ENCODE measurements at regions not wholly inside any gene's neighbourhood (a gene's known extent, or its start where the extent isn't known, plus 50 kb on each side); places are given as distances from the start of the nearest gene placed in this dataset.
"Not testable (repeated sequence)": the region's sequence is repeated elsewhere in the genome, so short reads cannot be mapped to it uniquely, and the experiment has no call there.

- H3K27me3 Mint-ChIP-seq = peaks cover 6% of the 10 kb centered on the region
- no peak overlapping the region for H3K27ac Mint-ChIP-seq
- H3K36me3 Mint-ChIP-seq = no peaks in the 10 kb centered on the region
- H3K4me1 Mint-ChIP-seq (ENCODE audit: low read depth) = no peaks in the 10 kb centered on the region
- no peaks in the 10 kb centered on the region for H3K9me3 Mint-ChIP-seq (ENCODE audit: low read depth)
- H3K4me3 Mint-ChIP-seq = no peak overlapping the region
These were observed 281.9 kb upstream of the IRX4 start for GRCh38 chr5:2164586-2164985.

DNA sequence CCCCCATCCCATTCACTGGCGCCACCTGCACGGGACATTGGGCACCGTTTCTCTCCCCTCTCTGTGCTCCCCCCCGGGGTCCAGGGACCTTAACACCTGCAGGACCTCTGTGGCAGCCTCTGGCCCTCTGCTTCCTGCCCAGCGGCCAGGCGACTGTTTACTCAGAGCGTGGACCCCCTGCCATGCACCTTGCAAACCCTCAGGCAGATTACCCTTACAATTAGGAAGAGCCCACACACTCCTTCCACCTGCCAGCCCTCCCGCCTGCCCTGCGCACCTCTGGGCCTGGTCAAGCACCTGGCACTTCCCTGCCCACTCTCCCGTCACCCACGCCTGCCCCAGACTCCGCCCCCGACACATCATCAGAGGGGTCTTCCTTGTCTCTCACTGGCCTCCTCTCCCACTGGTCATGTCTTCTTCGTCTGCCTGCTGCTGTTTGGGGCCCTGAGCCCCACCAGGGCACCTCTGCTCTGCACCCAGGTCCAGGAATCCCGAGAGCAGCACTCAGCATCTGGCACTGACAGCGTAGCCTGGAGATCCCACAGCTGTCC lies 281.3 kb upstream of the IRX4 start:
- no peaks in the 10 kb centered on the region for H3K36me3 Mint-ChIP-seq
- no peak overlapping the region for H3K27ac Mint-ChIP-seq
- peaks cover 6% of the 10 kb centered on the region for H3K27me3 Mint-ChIP-seq
- H3K4me3 Mint-ChIP-seq = no peak overlapping the region
- no peaks in the 10 kb centered on the region for H3K9me3 Mint-ChIP-seq (ENCODE audit: low read depth)
- no peaks in the 10 kb centered on the region for H3K4me1 Mint-ChIP-seq (ENCODE audit: low read depth)

GRCh38 chr5:2163060-2163856 lies 280.5 kb upstream of the IRX4 start:
- peaks cover 6% of the 10 kb centered on the region for H3K27me3 Mint-ChIP-seq
- no peak overlapping the region for H3K4me3 Mint-ChIP-seq
- H3K36me3 Mint-ChIP-seq = no peaks in the 10 kb centered on the region
- H3K4me1 Mint-ChIP-seq (ENCODE audit: low read depth) = no peaks in the 10 kb centered on the region
- H3K9me3 Mint-ChIP-seq (ENCODE audit: low read depth) = no peaks in the 10 kb centered on the region
- no peak overlapping the region for H3K27ac Mint-ChIP-seq

GRCh38 chr5:2160811-2161210 lies 278.1 kb upstream of the IRX4 start:
- Mint-ChIP-seq H3K27ac (no peak overlapping the region), H3K36me3 (no peaks in the 10 kb centered on the region), H3K4me3 (no peak overlapping the region), H3K4me1 (ENCODE audit: low read depth) (no peaks in the 10 kb centered on the region), H3K27me3 (peaks cover 7% of the 10 kb centered on the region), H3K9me3 (ENCODE audit: low read depth) (no peaks in the 10 kb centered on the region)

DNA sequence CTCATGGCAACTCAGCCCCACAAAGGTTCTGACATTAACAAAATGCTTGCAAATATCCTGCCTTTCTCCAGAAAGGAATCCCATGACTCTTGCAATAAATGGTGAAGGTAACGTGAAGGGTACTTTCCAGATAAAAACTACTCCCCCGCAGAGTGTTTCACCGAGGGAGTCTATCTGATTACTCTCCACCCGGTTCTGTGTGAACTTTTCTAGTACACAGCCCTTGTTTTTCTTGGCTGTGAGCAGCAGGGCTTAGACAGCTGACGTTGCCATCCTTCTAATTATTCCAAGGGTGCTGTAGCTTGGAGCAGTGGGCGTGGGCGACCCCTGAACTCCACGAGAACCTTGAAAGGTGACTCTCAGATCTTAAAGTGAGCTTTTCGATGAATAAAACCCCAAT lies 276.0 kb upstream of the IRX4 start:
- no peaks in the 10 kb centered on the region for H3K4me1 Mint-ChIP-seq (ENCODE audit: low read depth)
- H3K27me3 Mint-ChIP-seq = peaks cover 5% of the 10 kb centered on the region
- H3K4me3 Mint-ChIP-seq = no peak overlapping the region
- no peak overlapping the region for H3K27ac Mint-ChIP-seq
- H3K36me3 Mint-ChIP-seq = no peaks in the 10 kb centered on the region
- H3K9me3 Mint-ChIP-seq (ENCODE audit: low read depth) = no peaks in the 10 kb centered on the region

DNA sequence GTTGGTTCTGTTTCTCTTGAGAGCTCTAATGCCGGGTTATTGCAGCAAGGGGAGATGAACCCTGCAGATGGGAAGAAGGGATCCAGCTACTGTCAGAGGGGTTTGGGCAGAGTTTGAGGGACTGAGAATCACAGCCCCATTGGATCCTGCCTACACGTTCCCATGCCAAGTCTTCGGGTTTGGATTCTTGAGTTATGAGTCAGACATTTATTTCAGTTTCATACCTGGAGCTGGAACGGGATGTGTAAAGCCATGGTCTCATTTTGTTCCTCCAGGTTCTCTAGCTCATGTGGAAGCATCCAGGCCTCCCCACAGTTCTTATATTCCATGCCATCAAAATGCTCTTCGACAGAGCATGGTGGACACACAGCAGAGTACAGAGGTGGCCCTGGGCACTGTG lies 275.4 kb upstream of the IRX4 start:
- H3K27ac Mint-ChIP-seq = no peak overlapping the region
- no peaks in the 10 kb centered on the region for H3K36me3 Mint-ChIP-seq
- H3K27me3 Mint-ChIP-seq = peaks cover 5% of the 10 kb centered on the region
- no peaks in the 10 kb centered on the region for H3K9me3 Mint-ChIP-seq (ENCODE audit: low read depth)
- no peaks in the 10 kb centered on the region for H3K4me1 Mint-ChIP-seq (ENCODE audit: low read depth)
- no peak overlapping the region for H3K4me3 Mint-ChIP-seq

- H3K27me3 Mint-ChIP-seq = peaks cover 2% of the 10 kb centered on the region
- no peaks in the 10 kb centered on the region for H3K36me3 Mint-ChIP-seq
- no peaks in the 10 kb centered on the region for H3K9me3 Mint-ChIP-seq (ENCODE audit: low read depth)
- no peak overlapping the region for H3K27ac Mint-ChIP-seq
- no peaks in the 10 kb centered on the region for H3K4me1 Mint-ChIP-seq (ENCODE audit: low read depth)
- no peak overlapping the region for H3K4me3 Mint-ChIP-seq
These were observed 274.6 kb upstream of the IRX4 start for GRCh38 chr5:2157372-2157771.

DNA sequence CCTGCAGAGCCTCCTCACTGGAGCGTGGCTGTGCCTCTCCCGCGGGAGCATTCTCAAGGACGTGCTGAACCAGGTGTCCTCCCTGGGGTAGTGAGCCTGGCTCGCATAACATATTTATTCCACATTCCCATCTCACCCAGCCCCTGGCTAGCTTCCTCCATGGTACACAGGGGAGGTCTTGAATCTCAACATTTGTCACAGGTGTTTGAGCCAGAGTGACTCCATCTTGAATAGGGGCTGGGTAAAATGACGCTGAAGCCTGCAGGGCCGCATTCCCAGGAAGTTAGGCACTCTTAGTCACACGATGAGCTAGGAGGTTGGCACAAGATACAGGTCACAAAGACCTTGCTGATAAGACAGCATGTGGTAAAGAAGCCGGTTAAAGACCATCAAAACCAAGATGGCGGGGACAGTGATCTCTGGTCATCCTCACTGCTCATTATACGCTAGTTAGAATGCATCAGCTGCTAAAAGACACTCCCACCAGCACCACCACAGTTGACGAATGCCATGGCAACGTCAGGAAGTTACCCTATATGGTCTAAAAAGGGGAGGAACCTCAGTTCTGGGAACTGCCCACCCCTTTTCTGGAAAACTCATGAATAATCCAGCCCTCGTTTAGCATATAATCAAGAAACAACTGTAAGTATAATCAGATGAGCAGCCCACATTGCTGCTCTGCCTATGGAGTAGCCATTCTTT lies 273.8 kb upstream of the IRX4 start:
- Mint-ChIP-seq H3K9me3 (ENCODE audit: low read depth) (no peaks in the 10 kb centered on the region), H3K27ac (no peak overlapping the region), H3K4me1 (ENCODE audit: low read depth) (no peaks in the 10 kb centered on the region), H3K4me3 (no peak overlapping the region), H3K36me3 (no peaks in the 10 kb centered on the region), H3K27me3 (peaks cover 3% of the 10 kb centered on the region)

- H3K36me3 Mint-ChIP-seq = no peaks in the 10 kb centered on the region
- H3K9me3 Mint-ChIP-seq (ENCODE audit: low read depth) = no peaks in the 10 kb centered on the region
- H3K27me3 Mint-ChIP-seq = peaks cover 5% of the 10 kb centered on the region
- H3K4me3 Mint-ChIP-seq = no peak overlapping the region
- no peak overlapping the region for H3K27ac Mint-ChIP-seq
- H3K4me1 Mint-ChIP-seq (ENCODE audit: low read depth) = no peaks in the 10 kb centered on the region
These were observed 272.8 kb upstream of the IRX4 start for GRCh38 chr5:2155556-2155955.

- Mint-ChIP-seq H3K27ac (no peak overlapping the region), H3K4me1 (ENCODE audit: low read depth) (no peaks in the 10 kb centered on the region), H3K9me3 (ENCODE audit: low read depth) (no peaks in the 10 kb centered on the region), H3K36me3 (no peaks in the 10 kb centered on the region), H3K4me3 (no peak overlapping the region), H3K27me3 (peaks cover 6% of the 10 kb centered on the region)
These were observed 271.1 kb upstream of the IRX4 start for GRCh38 chr5:2153802-2154201.

DNA sequence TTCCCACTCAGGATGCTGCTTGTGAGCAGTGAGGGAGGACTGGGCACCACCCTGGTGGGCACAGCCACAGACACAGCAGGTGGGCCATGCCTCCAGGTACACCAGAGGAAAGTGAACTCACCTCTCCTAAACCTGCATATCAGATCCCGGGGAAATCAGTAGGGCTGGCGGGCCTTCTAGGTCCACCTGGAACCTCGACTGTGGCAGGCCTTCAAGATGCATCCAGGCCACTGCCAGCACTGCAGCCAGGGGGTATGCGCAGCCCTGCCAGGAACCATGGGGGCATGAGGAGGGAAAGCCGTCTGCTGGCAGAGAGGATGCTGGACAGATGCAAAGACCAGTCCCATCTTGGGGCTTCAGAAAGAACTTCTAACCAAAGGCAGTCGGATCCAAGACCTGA lies 270.6 kb upstream of the IRX4 start:
- H3K9me3 Mint-ChIP-seq (ENCODE audit: low read depth) = no peaks in the 10 kb centered on the region
- no peak overlapping the region for H3K27ac Mint-ChIP-seq
- H3K4me3 Mint-ChIP-seq = no peak overlapping the region
- H3K4me1 Mint-ChIP-seq (ENCODE audit: low read depth) = no peaks in the 10 kb centered on the region
- peaks cover 6% of the 10 kb centered on the region for H3K27me3 Mint-ChIP-seq
- no peaks in the 10 kb centered on the region for H3K36me3 Mint-ChIP-seq

GRCh38 chr5:2151301-2151888 lies 268.7 kb upstream of the IRX4 start:
- not testable (repeated sequence) for H3K4me1 Mint-ChIP-seq (ENCODE audit: low read depth); H3K27me3 Mint-ChIP-seq; H3K27ac Mint-ChIP-seq; H3K9me3 Mint-ChIP-seq (ENCODE audit: low read depth); H3K4me3 Mint-ChIP-seq; H3K36me3 Mint-ChIP-seq

GRCh38 chr5:2149195-2149539 lies 266.4 kb upstream of the IRX4 start:
- Mint-ChIP-seq H3K27me3 (peaks cover 5% of the 10 kb centered on the region), H3K4me3 (no peak overlapping the region)

DNA sequence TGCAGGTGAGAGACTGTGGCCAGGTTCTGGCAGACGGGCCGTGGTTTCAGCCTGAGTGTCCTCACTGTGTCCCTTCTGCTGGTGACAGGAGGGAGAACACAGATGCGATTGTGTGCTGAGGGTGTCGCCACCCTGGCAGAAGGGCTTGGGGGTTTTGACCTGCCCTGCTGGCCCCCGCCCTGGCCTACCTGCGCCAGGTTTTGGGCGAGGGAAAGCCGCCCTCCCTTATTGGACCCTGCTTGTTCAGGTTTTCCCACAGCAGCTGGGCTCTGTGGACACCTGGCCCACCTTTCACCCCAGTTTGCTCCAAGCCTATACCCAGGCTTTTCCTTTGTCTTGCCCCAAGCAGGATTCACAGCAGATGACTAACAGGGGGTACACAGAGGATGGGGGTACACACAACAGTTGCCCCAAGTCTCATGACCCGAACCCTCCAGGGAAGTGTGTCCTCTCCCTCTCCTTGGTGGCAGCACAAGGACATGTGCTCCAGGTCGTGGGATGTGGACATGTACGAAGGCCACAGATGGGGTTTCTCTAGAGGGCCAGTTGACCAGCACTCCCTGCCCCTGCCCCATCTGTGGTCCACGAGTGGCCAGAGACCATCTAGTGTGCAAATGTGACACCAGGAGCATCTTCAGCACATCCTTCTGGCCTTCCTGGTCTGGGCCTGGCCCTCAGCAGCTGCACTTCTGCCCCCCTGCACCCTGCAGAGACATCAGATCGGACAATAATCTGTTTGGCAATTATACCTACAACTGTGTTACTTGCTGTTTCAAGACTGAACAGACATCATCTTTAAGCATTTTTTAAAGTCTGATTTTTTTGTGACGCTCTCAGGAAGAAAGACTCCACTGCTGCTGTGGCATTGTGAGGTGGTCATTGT lies 265.8 kb upstream of the IRX4 start:
- Mint-ChIP-seq H3K9me3 (ENCODE audit: low read depth) (no peaks in the 10 kb centered on the region), H3K4me1 (ENCODE audit: low read depth) (no peaks in the 10 kb centered on the region), H3K36me3 (no peaks in the 10 kb centered on the region), H3K27ac (no peak overlapping the region), H3K27me3 (peaks cover 5% of the 10 kb centered on the region), H3K4me3 (no peak overlapping the region)

More at GRCh38 chr5:2149195-2149539, 266.4 kb upstream of the IRX4 start:
- Mint-ChIP-seq H3K4me1 (ENCODE audit: low read depth) (no peaks in the 10 kb centered on the region), H3K36me3 (no peaks in the 10 kb centered on the region), H3K27ac (no peak overlapping the region), H3K9me3 (ENCODE audit: low read depth) (no peaks in the 10 kb centered on the region)
